Fibroblast of villous mesenchyme (primary cell): ENCODE measurements at regions not wholly inside any gene's neighbourhood (a gene's known extent, or its start where the extent isn't known, plus 50 kb on each side); places are given as distances from the start of the nearest gene placed in this dataset.
A peak's percentile ranks its signal among the peaks of the same experiment; 100 is the strongest.

ENCODE experiments used
- DNase-seq: peaks from one replicate; pipeline ENCODE4 v3.0.0-alpha.2; 2010; ENCODE audit warnings: low read depth
- H3K4me3 ChIP-seq: 2 replicates; pipeline ENCODE4 v1.5.1; 2011; ENCODE audit warnings: low read depth, mild to moderate bottlenecking, low read length
- TF ChIP-seq, protein P1 (sequence below): IDR thresholded peaks from 2 replicates; pipeline ENCODE4 v1.5.1; 2012; ENCODE audit warnings: low read depth, mild to moderate bottlenecking, low read length; ENCODE audit not compliant: insufficient read depth

DNA sequence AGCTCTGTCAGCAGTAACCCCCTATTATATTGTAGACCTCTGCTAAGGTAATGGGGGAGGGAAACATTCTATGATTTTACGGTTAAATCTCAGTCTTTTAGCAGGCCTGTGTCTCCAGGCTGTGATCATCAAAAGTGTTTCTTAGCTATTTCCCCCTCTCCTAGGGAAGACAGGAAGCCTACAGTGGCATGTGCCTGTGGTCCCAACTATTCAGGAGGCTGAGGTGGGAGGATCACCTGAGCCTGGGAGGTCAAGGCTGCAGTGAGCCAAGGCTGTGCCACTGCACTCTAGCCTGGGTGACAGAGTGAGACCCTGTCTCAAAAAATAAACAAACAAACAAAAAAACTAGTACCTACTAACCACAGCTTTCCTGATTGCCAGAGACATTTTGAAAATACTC lies 67.9 kb downstream of the DNAAF9 start:
- no peak for DNase-seq
- H3K4me3 ChIP-seq, result no peak overlapping the region
- TF ChIP-seq, protein P1, sequence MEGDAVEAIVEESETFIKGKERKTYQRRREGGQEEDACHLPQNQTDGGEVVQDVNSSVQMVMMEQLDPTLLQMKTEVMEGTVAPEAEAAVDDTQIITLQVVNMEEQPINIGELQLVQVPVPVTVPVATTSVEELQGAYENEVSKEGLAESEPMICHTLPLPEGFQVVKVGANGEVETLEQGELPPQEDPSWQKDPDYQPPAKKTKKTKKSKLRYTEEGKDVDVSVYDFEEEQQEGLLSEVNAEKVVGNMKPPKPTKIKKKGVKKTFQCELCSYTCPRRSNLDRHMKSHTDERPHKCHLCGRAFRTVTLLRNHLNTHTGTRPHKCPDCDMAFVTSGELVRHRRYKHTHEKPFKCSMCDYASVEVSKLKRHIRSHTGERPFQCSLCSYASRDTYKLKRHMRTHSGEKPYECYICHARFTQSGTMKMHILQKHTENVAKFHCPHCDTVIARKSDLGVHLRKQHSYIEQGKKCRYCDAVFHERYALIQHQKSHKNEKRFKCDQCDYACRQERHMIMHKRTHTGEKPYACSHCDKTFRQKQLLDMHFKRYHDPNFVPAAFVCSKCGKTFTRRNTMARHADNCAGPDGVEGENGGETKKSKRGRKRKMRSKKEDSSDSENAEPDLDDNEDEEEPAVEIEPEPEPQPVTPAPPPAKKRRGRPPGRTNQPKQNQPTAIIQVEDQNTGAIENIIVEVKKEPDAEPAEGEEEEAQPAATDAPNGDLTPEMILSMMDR, result no peak

DNA sequence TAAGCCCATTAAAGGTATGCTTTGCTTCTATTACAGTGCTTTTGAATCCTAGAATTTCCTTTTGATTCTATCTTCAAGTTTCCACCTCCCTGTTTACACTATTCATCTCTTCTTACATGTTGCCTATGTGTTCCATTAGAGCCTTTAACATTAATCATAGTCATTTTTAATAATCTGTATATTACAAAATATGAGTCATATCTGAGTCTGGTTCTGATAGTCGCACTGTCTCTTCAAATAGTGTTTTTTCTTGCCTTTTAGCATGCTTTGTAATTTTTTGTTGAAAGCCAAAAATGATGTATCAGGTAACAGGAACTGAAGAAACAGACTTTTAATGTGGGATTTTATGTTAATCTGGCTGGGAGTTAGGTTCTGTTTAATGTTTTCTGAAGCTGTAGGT lies 68.4 kb downstream of the DNAAF9 start:
- no peak for DNase-seq
- H3K4me3 ChIP-seq, result no peak overlapping the region
- TF ChIP-seq, protein P1, result no peak

DNA sequence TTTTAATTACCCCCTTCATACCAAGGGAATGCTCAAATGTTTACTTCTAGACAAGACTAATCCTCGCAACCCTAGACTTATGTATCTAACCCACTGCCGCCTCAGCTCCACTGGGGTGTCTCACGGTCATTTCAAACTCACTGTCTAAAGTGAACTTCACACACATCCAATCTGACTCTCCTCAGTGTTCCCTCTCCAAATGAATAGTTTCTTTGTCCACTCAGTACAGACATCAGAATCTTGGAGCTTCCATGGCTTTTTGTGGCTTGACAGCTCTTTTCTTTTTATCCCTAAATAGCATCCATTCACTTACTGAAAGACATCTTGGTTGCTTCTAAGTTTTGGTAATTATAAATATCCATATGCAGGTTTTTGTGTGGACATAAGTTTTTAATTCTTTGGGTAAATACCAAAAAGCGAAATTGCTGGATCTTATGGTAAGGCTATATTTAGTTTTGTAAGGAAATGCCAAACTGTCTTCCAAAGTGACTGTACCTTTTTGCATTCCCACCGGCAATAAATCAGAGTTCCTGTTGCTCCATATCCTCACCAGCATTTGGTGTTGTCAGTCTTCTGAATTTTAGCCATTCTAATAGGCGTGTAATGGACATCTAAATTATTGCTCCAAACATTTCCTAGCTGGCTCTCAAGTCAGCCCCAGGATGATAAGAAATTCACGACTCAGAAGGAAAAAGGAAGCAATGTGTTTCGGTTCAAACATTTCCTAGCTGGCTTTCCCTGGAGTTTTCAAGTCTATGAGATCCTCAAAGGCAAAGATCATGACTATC lies 73.1 kb downstream of the DNAAF9 start:
- no peak for DNase-seq
- TF ChIP-seq, protein P1, result no peak
- H3K4me3 ChIP-seq, result no peak overlapping the region

DNA sequence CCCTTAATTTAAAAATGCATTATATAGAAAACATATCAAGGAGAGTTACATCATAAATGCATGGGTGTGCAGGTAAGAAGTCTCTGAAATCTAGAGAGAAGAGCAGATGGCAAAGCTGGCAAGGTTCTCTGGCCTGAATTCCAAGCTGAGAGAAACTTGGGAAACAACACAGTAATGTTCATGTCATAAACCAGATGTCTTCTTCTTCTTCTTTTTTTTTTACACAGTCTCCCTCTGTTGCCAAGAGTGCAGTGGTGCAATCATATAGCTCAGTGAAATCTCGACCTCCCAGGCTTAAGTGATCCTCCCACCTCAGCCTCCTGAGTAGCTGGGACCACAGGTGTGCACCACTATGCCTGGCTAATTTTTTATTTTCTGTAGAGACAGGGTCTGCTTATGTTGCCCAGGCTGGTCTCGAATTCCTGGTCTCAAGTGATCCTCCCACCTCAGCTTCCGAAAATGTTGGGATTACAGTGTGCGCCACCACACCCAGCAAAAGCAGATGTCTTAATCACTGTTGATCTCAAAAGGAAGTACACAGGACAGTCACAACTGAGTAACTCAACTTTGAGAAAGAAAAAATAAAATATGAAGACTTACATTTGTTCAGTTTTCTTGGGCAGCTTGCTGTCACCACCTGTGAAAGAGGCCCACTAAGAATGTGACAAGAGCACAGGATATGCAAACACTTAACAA lies 77.3 kb downstream of the DNAAF9 start:
- peak; percentile 73 for DNase-seq
- H3K4me3 ChIP-seq, result no peak overlapping the region
- TF ChIP-seq, protein P1, result peak; percentile 33

DNA sequence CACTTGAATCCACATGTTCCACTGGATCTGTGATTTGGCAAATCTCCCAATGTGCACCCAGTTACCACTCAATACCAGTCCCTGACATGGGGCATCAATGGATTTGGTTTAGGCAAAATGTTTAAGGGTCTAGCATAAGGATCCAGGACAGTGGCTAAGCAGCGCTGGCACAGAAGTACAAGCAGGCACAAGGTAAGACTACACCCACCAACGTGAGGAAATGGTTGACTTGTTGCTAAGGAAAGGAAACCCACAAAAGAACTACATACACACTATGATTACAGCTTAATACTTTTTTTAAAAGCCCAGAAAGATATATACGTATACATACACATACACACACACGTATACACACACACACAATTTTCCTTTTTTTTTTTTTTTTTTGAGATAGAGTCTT lies 79.0 kb downstream of the DNAAF9 start:
- TF ChIP-seq, protein P1, result no peak
- no peak for DNase-seq
- no peak overlapping the region for H3K4me3 ChIP-seq

DNA sequence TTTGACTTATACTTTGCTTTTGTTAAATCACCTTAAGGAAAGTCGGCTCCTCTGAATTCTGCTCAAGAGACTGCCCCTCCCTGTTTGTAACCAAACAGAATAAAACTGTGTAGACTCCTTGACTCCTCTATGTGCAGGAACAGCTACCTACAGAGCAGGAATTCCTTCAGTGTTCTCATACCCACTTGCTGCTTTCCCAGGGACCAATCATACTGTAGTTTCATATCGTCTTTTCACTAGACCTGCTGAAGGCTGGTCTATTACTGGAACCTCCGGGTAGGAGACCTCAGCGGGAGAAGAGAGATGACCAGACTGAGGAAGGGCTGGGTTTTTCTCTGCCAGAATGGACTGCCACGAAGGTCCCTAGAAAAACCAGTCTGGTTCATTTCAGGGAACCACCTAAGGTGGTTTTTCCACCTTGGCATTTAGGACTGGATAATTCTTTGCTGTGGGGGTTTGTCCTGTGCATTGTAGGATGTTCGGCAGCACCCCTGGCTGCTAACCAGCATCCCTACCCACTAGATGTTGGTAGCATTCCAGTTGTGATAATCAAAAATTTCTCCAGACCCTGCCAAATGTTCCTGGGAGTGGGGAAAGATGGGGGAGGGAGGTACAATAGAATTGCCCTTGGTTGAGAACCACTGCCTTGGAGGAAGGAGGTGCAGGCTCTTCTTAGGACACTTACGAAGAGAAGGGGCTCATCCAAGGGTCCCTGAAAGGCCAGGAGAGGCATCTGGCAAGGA lies 80.5 kb downstream of the DNAAF9 start:
- DNase-seq, result no peak
- TF ChIP-seq, protein P1, result no peak
- H3K4me3 ChIP-seq, result no peak overlapping the region
